Smooth muscle cell of the brain vasculature (primary cell): ENCODE measurements at regions not wholly inside any gene's neighbourhood (a gene's known extent, or its start where the extent isn't known, plus 50 kb on each side); places are given as distances from the start of the nearest gene placed in this dataset.
"Not testable (repeated sequence)": the region's sequence is repeated elsewhere in the genome, so short reads cannot be mapped to it uniquely, and the experiment has no call there.

Experiments used
- DNase-seq: peaks from one replicate; pipeline ENCODE4 v3.0.0-alpha.2; 2012; ENCODE audit warnings: low read depth, low spot score

DNA sequence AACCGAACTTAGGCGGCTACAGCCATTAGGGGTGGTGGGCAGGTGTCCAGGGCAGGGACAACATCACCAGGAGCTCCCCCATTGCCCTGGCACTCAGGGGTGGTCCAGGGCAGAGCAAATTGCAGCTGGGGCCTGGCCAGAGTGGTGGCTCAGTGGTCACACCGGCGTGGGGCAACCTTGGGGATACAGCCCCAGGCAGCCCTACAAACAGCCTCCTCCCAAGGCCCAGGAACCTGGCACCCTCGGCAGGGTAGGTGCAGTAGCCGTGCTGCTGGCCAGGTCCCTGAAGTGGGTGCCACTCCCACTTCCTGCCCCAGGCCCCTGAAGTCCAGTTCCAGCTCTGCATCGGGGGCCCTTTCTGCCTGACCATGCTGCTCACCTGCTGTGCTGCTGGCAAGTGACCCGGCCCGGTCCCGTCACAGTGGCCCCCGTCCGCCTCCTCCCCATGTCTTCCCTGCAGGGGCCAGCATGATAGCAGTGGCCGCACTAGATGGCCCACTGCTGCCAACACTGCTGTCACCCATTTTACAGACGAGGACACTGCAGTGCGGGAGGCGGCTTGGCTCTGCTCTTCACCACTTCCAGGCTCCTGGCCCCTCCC, 712.8 kb downstream of the MATN1 start:
- DNase-seq, result no peak

- DNase-seq, result no peak
Observed at GRCh38 chr1:30009720-30010119, 713.7 kb downstream of the MATN1 start.

DNA sequence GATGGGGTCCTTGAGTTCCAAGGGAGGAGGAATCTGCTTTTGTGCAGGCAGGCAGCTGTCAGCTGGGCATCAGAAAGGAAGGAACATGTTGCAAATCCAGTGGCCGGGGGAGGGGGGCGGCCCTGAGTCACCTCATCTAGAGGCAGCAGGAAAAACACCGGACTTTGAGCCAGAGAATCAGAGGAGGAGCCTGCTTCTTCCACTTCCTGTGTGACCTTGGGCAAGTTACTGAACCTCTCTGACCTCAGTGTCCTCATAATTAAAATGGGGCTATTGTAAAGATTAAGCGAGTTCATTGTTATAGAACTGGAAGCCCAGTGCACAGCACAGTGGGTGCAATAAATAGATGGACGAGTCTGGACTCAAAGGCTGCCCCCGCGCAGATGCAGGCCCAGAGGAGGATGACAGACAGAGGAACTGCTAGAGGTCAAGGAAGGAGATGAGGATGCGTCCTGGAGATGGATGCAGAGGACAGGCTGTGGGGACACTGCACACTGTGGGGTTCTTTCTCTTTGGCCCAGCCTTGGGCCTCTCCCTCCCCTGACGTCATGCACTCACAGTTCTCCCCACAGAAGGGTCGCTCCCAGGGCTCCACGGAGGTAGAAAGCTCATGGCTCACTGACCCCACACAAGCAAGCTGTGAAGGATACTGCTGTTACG, 714.3 kb downstream of the MATN1 start:
- DNase-seq, result no peak

DNA sequence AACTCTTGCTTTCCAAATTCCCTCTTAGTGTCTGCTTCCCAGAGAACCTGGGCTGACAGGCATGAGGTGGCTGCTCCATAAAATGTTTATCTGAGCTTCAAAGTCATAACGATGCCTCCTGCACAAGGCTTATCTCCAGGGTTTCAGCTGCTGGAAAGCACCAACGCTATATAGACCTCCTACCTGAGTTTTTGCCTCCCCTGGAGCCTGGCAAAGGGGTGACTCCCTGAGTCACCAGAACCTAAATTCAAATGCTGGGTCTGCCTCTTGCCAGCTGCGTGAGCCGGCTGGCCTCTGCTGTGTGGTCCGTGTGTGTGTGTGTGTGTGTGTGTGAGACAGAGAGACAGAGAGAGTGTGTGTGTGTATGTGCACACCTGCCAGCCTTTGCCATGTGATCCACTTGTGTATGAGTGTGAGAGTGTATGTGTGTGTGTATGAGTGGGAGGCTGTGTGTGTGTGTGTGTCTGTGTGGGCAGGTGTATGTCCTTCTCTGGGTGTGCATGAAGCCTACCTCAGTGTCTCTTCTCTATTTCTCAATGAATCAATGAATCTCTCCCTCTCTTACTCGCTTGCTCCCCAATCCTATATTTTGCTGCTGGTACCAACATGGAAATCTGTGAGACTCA, 714.9 kb downstream of the MATN1 start:
- no peak for DNase-seq

- DNase-seq, result no peak
Observed at GRCh38 chr1:30005972-30006619, 717.3 kb downstream of the MATN1 start.

- no peak for DNase-seq
Observed at GRCh38 chr1:30001732-30002039, 721.7 kb downstream of the MATN1 start.

DNA sequence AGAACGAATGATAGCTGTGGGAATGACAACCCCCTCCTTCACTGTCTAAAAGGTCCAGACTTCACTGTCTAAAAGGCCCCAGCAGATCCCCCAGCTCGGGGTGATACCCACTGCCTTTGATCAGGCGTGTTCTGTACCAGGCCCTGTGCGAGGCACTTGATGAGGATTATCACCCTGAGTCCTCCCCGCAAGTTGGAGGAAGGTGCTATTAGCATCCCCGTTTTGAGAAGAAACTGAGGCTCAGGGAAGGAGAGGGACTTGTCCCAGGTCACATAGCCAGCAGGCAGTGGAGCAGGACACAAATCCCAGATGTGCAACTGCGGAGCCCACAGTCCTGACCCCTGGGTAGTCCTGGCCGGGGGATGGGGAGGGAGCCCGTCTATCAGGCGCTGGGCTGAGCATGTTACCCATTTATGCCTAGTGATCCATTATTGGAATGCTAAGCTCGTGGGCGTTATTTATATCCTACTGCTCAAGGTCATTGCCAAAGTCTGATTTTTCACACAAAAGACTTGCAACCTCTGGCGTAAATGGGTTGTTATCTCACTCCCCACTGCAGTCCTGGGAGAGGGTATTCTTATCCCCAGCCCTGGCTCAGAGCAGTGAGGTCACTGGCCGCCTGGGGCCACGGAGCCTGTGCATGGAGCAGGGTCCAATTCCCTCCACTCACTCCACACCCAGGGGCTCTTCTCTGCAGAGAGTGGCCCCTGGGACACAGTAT, 722.2 kb downstream of the MATN1 start:
- no peak for DNase-seq

DNA sequence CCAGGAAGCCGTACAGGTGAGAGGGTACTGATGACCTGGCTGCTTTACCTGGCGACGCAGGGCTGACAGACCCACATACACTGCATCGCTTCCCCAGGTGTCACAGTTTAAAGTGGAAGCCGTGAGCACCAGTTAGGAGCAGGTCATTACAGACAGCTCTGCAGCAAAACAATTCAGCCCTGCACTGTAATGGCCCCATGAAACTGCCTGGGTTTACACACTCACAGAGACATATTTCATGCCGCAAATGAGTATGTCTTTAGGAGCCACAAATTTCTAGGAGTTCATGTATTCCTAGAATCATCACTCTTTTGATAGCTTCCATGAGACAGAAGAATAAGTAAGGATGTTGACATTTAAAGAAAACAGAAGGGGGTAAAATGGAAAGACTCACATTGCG, 723.1 kb downstream of the MATN1 start:
- no peak for DNase-seq

DNA sequence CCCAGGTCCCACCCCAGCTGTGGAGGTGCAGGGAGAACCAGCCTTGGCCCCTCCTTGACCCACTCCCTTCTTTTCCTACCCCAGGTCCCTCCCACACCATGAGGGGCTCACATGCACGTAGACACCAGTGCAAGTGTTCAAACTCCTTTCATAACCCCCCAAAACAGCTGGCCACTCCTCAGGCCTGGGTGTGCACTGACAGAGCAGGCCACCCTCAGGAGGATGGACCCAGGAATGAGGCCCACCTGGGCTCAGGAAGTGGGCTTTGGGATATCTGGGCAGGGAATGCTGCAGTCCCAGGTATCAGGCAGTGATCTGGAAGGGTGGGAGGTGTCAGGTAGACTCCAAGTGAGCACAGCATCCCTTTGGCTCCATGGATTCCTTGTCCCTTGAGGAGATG, 723.8 kb downstream of the MATN1 start:
- no peak for DNase-seq

GRCh38 chr1:29998686-29999085, 724.7 kb downstream of the MATN1 start:
- DNase-seq, result no peak

- not testable (repeated sequence) for DNase-seq
Observed at GRCh38 chr1:29997818-29998217, 725.6 kb downstream of the MATN1 start.

DNA sequence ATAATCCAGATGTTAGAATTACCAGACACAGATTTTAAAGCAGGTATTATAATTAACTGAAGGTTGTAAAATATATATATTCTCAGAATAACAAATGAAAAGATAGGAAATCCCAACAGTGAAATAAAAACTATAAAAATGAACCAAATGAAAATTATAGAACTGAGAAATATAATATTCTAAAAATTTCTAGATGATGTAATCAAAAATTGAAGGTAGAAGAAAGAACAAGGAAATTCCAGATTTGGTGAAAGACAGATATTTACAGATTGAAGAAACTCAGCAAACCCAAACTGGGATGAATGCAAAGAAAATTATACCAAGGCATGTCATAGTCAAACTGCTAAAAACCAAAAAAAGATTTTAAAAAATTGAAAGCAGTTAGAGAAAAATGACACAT, 729.4 kb downstream of the MATN1 start:
- no peak for DNase-seq

DNA sequence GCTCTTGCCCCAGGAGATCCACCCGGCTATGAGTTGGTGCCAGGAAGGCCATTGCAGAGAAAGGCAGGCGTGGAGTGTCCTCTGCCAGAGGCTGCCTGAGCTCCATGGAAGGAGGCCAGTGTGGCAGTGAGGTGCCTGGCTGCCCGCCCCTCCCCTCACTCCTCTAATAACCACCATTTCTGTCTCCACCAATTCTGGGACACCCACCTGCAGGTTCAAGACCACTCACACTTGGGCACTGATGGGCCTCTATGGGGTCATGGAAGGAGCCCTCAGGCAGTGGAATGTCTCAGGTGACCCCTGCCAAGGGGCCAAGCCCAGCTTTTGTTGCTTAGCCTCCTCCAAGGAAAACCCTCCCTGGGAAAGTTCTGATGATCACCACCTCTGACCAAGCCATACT, 731.6 kb downstream of the MATN1 start:
- DNase-seq, result no peak

- DNase-seq, result no peak
Observed at GRCh38 chr1:29991025-29991424, 732.4 kb downstream of the MATN1 start.

GRCh38 chr1:29990304-29990703, 733.1 kb downstream of the MATN1 start:
- no peak for DNase-seq

DNA sequence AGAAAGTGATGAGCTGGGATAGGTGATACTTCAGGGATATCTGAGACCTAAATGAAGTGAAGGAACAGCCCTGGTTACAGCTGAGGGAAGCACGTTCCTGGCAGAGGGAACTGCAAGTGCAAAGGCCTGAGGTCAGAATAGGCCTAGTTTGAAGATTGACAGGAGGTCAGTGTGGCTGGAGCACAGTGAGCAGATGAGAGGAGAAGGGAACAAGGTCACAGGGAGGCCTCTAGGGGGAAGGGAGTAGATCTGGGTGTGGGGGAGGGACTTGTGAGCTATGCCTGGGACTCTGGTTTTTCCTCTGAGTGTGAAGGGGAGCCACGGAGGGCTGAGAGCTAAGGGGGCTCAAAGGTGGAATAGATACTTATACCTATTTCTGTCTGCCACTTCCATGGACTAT, 736.4 kb downstream of the MATN1 start:
- DNase-seq, result no peak

GRCh38 chr1:29985606-29985945, 737.8 kb downstream of the MATN1 start:
- DNase-seq, result no peak

GRCh38 chr1:29984862-29985605, 738.4 kb downstream of the MATN1 start:
- DNase-seq, result no peak

GRCh38 chr1:29984166-29984861, 739.1 kb downstream of the MATN1 start:
- no peak for DNase-seq

GRCh38 chr1:29983321-29983720, 740.1 kb downstream of the MATN1 start:
- no peak for DNase-seq

DNA sequence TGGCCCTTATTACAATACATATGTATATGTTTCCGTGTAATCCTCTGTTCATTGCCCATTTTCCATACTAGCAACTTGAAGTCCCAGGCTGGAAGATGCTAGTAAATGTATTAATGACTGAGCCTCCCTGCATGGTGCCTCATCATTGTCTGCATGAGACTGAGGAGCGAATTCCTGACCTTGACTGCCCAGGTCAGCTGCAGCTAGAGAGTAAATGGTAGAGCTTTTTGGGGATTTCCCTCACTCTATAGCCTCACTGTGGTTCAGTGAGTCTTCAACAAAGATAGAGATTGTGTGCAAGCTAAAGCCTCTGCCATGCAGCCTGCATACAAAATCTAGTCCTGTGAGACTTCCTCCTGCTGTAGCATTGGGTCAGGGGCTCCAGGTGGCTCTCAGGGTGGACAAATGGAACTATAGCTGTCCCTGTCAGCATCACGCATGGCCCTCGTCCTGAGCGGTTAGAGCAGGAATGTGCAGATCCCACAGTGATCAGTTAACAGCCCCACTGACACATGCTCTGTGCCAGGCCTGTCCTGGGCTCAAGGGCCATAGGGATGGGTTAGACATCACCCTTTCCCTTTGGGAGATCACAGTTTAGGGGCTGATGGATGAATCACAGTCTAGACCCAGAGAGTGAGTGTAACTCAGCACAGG, 741.7 kb downstream of the MATN1 start:
- DNase-seq, result no peak
